Natural killer cell (primary cell): ENCODE measurements at regions not wholly inside any gene's neighbourhood (a gene's known extent, or its start where the extent isn't known, plus 50 kb on each side); places are given as distances from the start of the nearest gene placed in this dataset.

Experiments
- ATAC-seq, 3 donors: fragments of 150-1000 bp in 2 of 3; fragments of 200-7000 bp in 1 of 3; cut with Tn5 transposase; 1 replicate in 1 of 3; 2 replicates in 2 of 3; pipeline ENCODE4 v1.10.0; 2021; ENCODE audit warnings: mild to moderate bottlenecking in 2 of 3, moderate library complexity in 2 of 3
- DNase-seq, 2 donors: peaks; one replicate each; pipeline versions ENCODE4 v3.0.0 to v3.0.0-alpha.2; 2013 to 2021; ENCODE audit warnings: mixed read lengths in 1 of 2
- H3K27ac ChIP-seq: one replicate; pipeline ENCODE4 v1.5.1; 2013; ENCODE audit warnings: mild to moderate bottlenecking, low read length
- H3K27me3 ChIP-seq: one replicate; pipeline ENCODE4 v1.6.1; 2013; ENCODE audit warnings: low read length; ENCODE audit not compliant: control insufficient read depth, insufficient read depth
- H3K36me3 ChIP-seq: one replicate; pipeline ENCODE4 v1.6.1; 2013; ENCODE audit warnings: low read length; ENCODE audit not compliant: control insufficient read depth, insufficient read depth
- H3K4me1 ChIP-seq: one replicate; pipeline ENCODE4 v1.6.1; 2013; ENCODE audit warnings: low read length; ENCODE audit not compliant: control insufficient read depth, insufficient read depth
- H3K4me3 ChIP-seq: one replicate; pipeline ENCODE4 v1.5.1; 2013; ENCODE audit warnings: low read length
- H3K9me3 ChIP-seq: one replicate; pipeline ENCODE4 v1.6.1; 2013; ENCODE audit warnings: low read length; ENCODE audit not compliant: control insufficient read depth, insufficient read depth
- H3K27ac Mint-ChIP-seq, 2 donors: one replicate each; pipeline ENCODE4 v1.8.0; 2022; ENCODE audit warnings: mild to moderate bottlenecking in 2 of 2, mixed read lengths in 2 of 2, moderate library complexity in 1 of 2
- H3K27me3 Mint-ChIP-seq, 2 donors: one replicate each; pipeline ENCODE4 v1.8.0; 2022; ENCODE audit warnings: low read depth in 2 of 2, mixed read lengths in 2 of 2
- H3K36me3 Mint-ChIP-seq: one replicate; pipeline ENCODE4 v1.8.0; 2022; ENCODE audit warnings: mixed read lengths
- H3K4me1 Mint-ChIP-seq, 2 donors: one replicate each; pipeline ENCODE4 v1.8.0; 2022; ENCODE audit warnings: mixed read lengths in 2 of 2
- H3K4me3 Mint-ChIP-seq: one replicate; pipeline ENCODE4 v1.8.0; 2022; ENCODE audit warnings: mild to moderate bottlenecking, moderate library complexity, mixed read lengths
- H3K9me3 Mint-ChIP-seq, 2 donors: one replicate each; pipeline ENCODE4 v1.8.0; 2022; ENCODE audit warnings: mixed read lengths in 2 of 2
- WGBS: methylation state at CpG from one replicate; pipeline ENCODE4 v1.1.7; 2013; ENCODE audit warnings: missing lambda C conversion rate; ENCODE audit not compliant: insufficient coverage; 5-methylcytosine and 5-hydroxymethylcytosine counted together
- intact Hi-C: fragments of 100-400 bp; cut with micrococcal nuclease; formaldehyde crosslinking; loops from one replicate; pipeline ENCODE4 v1.14.2; 2022
- TF ChIP-seq, protein P1 (sequence below): fragments of 200-600 bp; IDR thresholded peaks from one replicate; pipeline ENCODE4 v1.8.0; 2022; ENCODE audit warnings: antibody characterized with exemption

DNA sequence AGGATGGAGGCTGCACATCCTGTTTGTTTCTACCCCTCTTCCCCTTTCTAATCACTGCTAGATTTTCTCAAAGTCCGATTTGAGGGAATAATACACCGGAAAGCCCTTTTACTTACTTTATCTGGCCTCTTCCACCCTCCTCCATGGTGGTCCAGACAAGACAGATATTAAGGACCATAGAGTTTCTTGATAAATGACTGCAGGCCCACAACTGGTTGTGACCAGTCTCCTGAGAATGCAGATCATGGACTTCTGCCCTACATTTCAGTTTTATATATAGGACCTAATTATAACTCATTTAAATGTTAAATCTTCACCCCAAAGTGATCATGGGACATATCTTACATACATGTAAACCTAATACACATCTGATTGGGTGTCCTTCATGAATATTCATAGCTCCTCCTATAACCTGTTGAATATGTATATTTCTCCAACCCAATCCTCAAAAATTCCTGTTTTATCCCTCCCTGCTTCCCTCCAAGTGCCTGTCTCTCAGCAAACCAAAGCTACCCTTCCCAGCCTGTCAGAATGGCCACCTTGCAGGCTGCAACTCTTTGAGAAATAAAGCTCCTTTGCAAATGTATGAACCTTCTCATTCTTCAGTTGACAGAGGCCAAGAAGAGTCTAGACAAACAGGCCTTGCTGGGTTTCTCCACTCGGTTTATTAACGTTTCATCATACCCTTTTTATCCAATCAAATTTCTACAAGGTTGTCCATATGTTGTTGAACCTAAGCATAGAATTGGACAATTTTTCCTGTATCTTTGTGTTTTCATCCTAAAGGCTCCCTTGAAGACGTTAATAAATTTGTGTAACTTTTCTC, 133.1 kb downstream of the HFE start:
- 85% methylated on average over 5 of the region's 5 CpGs for WGBS
- Histone ChIP-seq H3K4me3 (no peak overlapping the region), H3K27me3 (no peaks in the 10 kb centered on the region), H3K4me1 (peaks cover 26% of the 10 kb centered on the region), H3K36me3 (no peaks in the 10 kb centered on the region), H3K27ac (no peak overlapping the region), H3K9me3 (peaks cover 6% of the 10 kb centered on the region)
- no peak for DNase-seq
- H3K27me3 Mint-ChIP-seq = no peaks in the 10 kb centered on the region
- H3K4me3 Mint-ChIP-seq = no peak overlapping the region
- H3K4me1 Mint-ChIP-seq = no peaks in the 10 kb centered on the region
- ATAC-seq = no peak
- intact Hi-C loops = no loop called here
- H3K36me3 Mint-ChIP-seq = no peaks in the 10 kb centered on the region
- H3K9me3 Mint-ChIP-seq = no peaks in the 10 kb centered on the region
- H3K27ac Mint-ChIP-seq = peak overlapping the region in 1 of 2 donors; percentile 72
- TF ChIP-seq, protein P1, sequence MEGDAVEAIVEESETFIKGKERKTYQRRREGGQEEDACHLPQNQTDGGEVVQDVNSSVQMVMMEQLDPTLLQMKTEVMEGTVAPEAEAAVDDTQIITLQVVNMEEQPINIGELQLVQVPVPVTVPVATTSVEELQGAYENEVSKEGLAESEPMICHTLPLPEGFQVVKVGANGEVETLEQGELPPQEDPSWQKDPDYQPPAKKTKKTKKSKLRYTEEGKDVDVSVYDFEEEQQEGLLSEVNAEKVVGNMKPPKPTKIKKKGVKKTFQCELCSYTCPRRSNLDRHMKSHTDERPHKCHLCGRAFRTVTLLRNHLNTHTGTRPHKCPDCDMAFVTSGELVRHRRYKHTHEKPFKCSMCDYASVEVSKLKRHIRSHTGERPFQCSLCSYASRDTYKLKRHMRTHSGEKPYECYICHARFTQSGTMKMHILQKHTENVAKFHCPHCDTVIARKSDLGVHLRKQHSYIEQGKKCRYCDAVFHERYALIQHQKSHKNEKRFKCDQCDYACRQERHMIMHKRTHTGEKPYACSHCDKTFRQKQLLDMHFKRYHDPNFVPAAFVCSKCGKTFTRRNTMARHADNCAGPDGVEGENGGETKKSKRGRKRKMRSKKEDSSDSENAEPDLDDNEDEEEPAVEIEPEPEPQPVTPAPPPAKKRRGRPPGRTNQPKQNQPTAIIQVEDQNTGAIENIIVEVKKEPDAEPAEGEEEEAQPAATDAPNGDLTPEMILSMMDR = no peak

DNA sequence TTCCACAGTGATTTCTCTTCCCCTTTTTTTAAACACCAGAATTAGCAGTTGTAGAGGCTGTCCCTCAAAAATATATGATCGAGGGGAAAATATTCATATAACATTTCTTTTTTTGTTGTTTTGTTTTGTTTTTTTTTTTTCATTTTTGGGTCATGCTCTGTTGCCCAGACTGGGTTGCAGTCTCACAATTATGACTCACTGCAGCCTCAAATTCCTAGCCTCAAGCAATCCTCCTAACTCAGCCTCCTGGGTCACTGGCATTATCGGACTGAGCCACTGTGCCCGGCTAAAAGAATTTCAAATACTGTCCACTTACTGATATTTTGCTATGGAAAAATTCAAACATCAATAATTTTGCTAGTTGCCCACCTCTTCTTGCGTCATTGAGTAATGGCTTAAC, 134.0 kb downstream of the HFE start:
- Mint-ChIP-seq H3K9me3 (no peaks in the 10 kb centered on the region), H3K4me1 (no peaks in the 10 kb centered on the region), H3K27me3 (no peaks in the 10 kb centered on the region), H3K4me3 (no peak overlapping the region), H3K36me3 (no peaks in the 10 kb centered on the region), H3K27ac (no peak overlapping the region)
- peaks cover 18% of the 10 kb centered on the region for H3K4me1 ChIP-seq
- TF ChIP-seq, protein P1 = no peak
- peaks cover 7% of the 10 kb centered on the region for H3K9me3 ChIP-seq
- H3K36me3 ChIP-seq = no peaks in the 10 kb centered on the region
- intact Hi-C loops = no loop called here
- H3K27ac ChIP-seq = no peak overlapping the region
- DNase-seq (no peak), ATAC-seq (no peak)
- WGBS = 100% methylated on average over 3 of the region's 4 CpGs
- no peak overlapping the region for H3K4me3 ChIP-seq
- H3K27me3 ChIP-seq = no peaks in the 10 kb centered on the region

DNA sequence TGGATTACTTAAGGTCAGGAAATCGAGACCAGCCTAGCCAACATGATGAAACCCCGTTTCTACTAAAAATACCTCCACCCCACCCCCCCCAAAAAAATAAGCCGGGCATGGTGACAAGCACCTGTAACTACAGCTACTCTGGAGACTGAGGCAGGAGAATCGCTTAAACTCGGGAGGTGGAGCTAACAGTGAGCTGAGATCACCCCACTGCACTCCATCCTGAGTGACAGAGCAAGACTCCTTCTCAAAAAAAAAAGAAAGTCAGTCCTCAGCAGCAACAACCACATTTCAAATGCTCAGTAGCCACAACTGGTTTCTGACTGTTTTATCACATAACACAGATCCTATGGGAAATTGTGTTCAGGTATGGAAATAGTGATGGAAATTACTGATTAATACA, 135.3 kb downstream of the HFE start:
- Mint-ChIP-seq H3K9me3 (no peaks in the 10 kb centered on the region), H3K27ac (no peak overlapping the region), H3K4me1 (no peaks in the 10 kb centered on the region), H3K36me3 (no peaks in the 10 kb centered on the region), H3K27me3 (no peaks in the 10 kb centered on the region), H3K4me3 (no peak overlapping the region)
- TF ChIP-seq, protein P1 = no peak
- Histone ChIP-seq H3K9me3 (peaks cover 7% of the 10 kb centered on the region), H3K4me3 (no peak overlapping the region), H3K27me3 (no peaks in the 10 kb centered on the region), H3K36me3 (no peaks in the 10 kb centered on the region), H3K27ac (no peak overlapping the region), H3K4me1 (peaks cover 14% of the 10 kb centered on the region)
- ATAC-seq = no peak
- peak in 1 of 2 donors; percentile 46 for DNase-seq
- 59% methylated on average over 5 of the region's 5 CpGs for WGBS
- intact Hi-C loops = no loop called here

DNA sequence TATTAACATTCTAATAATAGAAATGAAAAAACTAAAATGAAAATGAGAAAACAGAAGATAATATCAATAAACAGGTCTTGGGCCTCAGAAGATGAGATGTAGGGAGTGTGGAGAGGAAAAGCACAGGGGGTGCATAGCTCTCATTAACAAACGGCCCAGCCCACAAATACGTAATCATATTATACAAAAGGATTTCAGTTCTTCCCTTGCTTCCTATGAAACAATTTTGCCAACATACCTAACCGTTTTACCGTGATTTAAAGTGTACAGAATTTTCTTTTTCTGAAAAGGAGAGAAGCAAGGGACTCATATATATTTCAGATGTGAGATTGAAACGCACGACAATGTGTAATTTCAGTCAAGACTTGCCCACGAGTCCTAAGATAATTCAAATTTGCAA, 136.0 kb downstream of the HFE start:
- H3K27ac Mint-ChIP-seq = no peak overlapping the region
- Histone ChIP-seq H3K4me3 (peak overlapping the region; percentile 79), H3K4me1 (peaks cover 8% of the 10 kb centered on the region), H3K27me3 (no peaks in the 10 kb centered on the region), H3K36me3 (no peaks in the 10 kb centered on the region), H3K9me3 (peaks cover 7% of the 10 kb centered on the region), H3K27ac (peak overlapping the region; percentile 89)
- WGBS = 7% methylated on average over 3 of the region's 7 CpGs
- TF ChIP-seq, protein P1 = no peak
- DNase-seq (peak in 1 of 2 donors; percentile 53), ATAC-seq (peak; percentile 2 to 42 (median 3))
- H3K9me3 Mint-ChIP-seq = no peaks in the 10 kb centered on the region
- no peaks in the 10 kb centered on the region for H3K27me3 Mint-ChIP-seq
- H3K4me3 Mint-ChIP-seq = no peak overlapping the region
- H3K4me1 Mint-ChIP-seq = no peaks in the 10 kb centered on the region
- H3K36me3 Mint-ChIP-seq = no peaks in the 10 kb centered on the region
- intact Hi-C loops = no loop called here
